ENCODE measurements at regions not wholly inside any gene's neighbourhood (a gene's known extent, or its start where the extent isn't known, plus 50 kb on each side); places are given as distances from the start of the nearest gene placed in this dataset.

- no peak for TF ChIP-seq CTCF (IDR thresholded peaks at IDR 0.05; ENCODE audit: control extremely low read depth, extremely low read depth)
- 79 to 82% methylated on average over 3 of the region's 3 CpGs for WGBS, 2 donors
- H3K36me3 ChIP-seq (ENCODE audit: control insufficient read depth in 4 of 4, insufficient read depth in 4 of 4, low read length in 4 of 4): no peaks in the 10 kb centered on the region
- no peak overlapping the region for H3K27ac ChIP-seq (ENCODE audit: low read depth in 1 of 2, low read length in 1 of 2)
- peaks cover 0 to 9% (median 0%) of the 10 kb centered on the region in 4 donors for H3K9me3 ChIP-seq (ENCODE audit: control insufficient read depth in 4 of 4, insufficient read depth in 3 of 4, low read length in 3 of 4)
- ATAC-seq (ENCODE audit: insufficient read depth, low FRiP score): no peak
- H3K4me1 ChIP-seq (ENCODE audit: control insufficient read depth in 5 of 5, insufficient read depth in 5 of 5, low read length in 5 of 5): no peaks in the 10 kb centered on the region
- H3K4me3 ChIP-seq: no peak overlapping the region
- no peak for DNase-seq
- H3K9ac ChIP-seq (ENCODE audit: insufficient read depth in 1 of 2, low read length in 2 of 2): no peak overlapping the region
- H3K27me3 ChIP-seq (ENCODE audit: control insufficient read depth in 3 of 3, insufficient read depth in 3 of 3, low read length in 2 of 3): no peaks in the 10 kb centered on the region
These were observed 125.2 kb upstream of the GAREM1 start for GRCh38 chr18:32595832-32596231.

DNA sequence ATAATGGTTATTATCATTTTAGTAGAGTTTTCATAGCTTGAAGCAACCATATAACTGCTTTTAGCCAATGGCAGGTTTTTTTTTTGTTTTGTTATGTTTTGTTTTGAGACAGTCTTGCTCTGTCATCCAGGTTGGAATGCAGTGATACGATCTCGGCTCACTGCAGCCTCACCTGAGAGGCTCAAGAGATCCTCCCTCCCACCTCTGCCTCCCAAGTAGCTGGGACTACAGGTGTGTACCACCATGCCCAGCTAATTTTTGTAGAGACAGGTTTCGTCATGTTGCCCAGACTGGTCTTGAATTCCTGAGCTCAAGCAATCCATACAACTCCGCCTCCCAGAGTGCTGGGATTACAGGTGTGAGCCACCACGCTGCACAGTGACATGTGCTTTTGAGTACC, 117.5 kb upstream of the GAREM1 start:
- H3K36me3 ChIP-seq (ENCODE audit: control insufficient read depth in 4 of 4, insufficient read depth in 4 of 4, low read length in 4 of 4): no peaks in the 10 kb centered on the region
- no peaks in the 10 kb centered on the region for H3K27me3 ChIP-seq (ENCODE audit: control insufficient read depth in 3 of 3, insufficient read depth in 3 of 3, low read length in 2 of 3)
- H3K4me1 ChIP-seq (ENCODE audit: control insufficient read depth in 5 of 5, insufficient read depth in 5 of 5, low read length in 5 of 5): no peaks in the 10 kb centered on the region
- DNase-seq: no peak
- no peak for TF ChIP-seq CTCF (IDR thresholded peaks at IDR 0.05; ENCODE audit: control extremely low read depth, extremely low read depth)
- WGBS, 2 donors: 93 to 94% methylated on average over 5 of the region's 5 CpGs
- H3K9me3 ChIP-seq (ENCODE audit: control insufficient read depth in 4 of 4, insufficient read depth in 3 of 4, low read length in 3 of 4): no peaks in the 10 kb centered on the region
- ATAC-seq (ENCODE audit: insufficient read depth, low FRiP score): no peak
- no peak overlapping the region for H3K27ac ChIP-seq (ENCODE audit: low read depth in 1 of 2, low read length in 1 of 2)
- H3K4me3 ChIP-seq: no peak overlapping the region
- no peak overlapping the region for H3K9ac ChIP-seq (ENCODE audit: insufficient read depth in 1 of 2, low read length in 2 of 2)

- Histone ChIP-seq H3K9me3 (ENCODE audit: control insufficient read depth in 4 of 4, insufficient read depth in 3 of 4, low read length in 3 of 4) (peaks cover 0 to 2% (median 0%) of the 10 kb centered on the region in 4 donors), H3K27ac (ENCODE audit: low read depth in 1 of 2, low read length in 1 of 2) (no peak overlapping the region), H3K4me1 (ENCODE audit: control insufficient read depth in 5 of 5, insufficient read depth in 5 of 5, low read length in 5 of 5) (no peaks in the 10 kb centered on the region), H3K9ac (ENCODE audit: insufficient read depth in 1 of 2, low read length in 2 of 2) (no peak overlapping the region), H3K27me3 (ENCODE audit: control insufficient read depth in 3 of 3, insufficient read depth in 3 of 3, low read length in 2 of 3) (no peaks in the 10 kb centered on the region), H3K36me3 (ENCODE audit: control insufficient read depth in 4 of 4, insufficient read depth in 4 of 4, low read length in 4 of 4) (no peaks in the 10 kb centered on the region), H3K4me3 (no peak overlapping the region)
- 80 to 82% methylated on average over 1 of the region's 1 CpG for WGBS, 2 donors
- TF ChIP-seq CTCF (IDR thresholded peaks at IDR 0.05; ENCODE audit: control extremely low read depth, extremely low read depth): no peak
- DNase-seq (no peak), ATAC-seq (ENCODE audit: insufficient read depth, low FRiP score) (no peak)
These were observed 112.7 kb upstream of the GAREM1 start for GRCh38 chr18:32583431-32583830.

DNA sequence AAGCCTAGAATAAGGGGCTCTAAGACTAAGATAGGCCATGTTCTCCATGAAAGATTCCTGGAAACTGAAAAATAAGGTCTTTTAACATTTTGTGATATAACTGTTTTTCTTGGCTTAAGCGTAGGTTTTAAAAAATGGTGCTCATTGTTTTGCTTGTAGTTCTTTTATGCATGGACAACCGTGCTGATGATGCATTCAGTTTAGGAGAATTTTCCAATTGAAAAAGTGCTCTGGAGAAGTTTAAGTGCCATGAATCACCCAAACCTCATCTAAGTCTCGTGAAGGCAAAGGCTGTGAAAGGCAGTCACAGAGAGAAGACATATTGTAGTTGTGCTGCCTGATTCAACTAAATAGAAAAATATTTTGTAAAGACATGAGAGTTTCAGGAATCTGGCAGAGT, 111.8 kb upstream of the GAREM1 start:
- Histone ChIP-seq H3K4me3 (no peak overlapping the region), H3K27ac (ENCODE audit: low read depth in 1 of 2, low read length in 1 of 2) (no peak overlapping the region), H3K9me3 (ENCODE audit: control insufficient read depth in 4 of 4, insufficient read depth in 3 of 4, low read length in 3 of 4) (peaks cover 0 to 2% (median 0%) of the 10 kb centered on the region in 4 donors), H3K4me1 (ENCODE audit: control insufficient read depth in 5 of 5, insufficient read depth in 5 of 5, low read length in 5 of 5) (no peaks in the 10 kb centered on the region), H3K9ac (ENCODE audit: insufficient read depth in 1 of 2, low read length in 2 of 2) (no peak overlapping the region), H3K36me3 (ENCODE audit: control insufficient read depth in 4 of 4, insufficient read depth in 4 of 4, low read length in 4 of 4) (no peaks in the 10 kb centered on the region), H3K27me3 (ENCODE audit: control insufficient read depth in 3 of 3, insufficient read depth in 3 of 3, low read length in 2 of 3) (no peaks in the 10 kb centered on the region)
- WGBS, 2 donors: 81 to 91% methylated on average over 3 of the region's 3 CpGs
- TF ChIP-seq CTCF (IDR thresholded peaks at IDR 0.05; ENCODE audit: control extremely low read depth, extremely low read depth): no peak
- DNase-seq: no peak
- no peak for ATAC-seq (ENCODE audit: insufficient read depth, low FRiP score)
